RWPE2 (cell line): ENCODE measurements at regions not wholly inside any gene's neighbourhood (a gene's known extent, or its start where the extent isn't known, plus 50 kb on each side); places are given as distances from the start of the nearest gene placed in this dataset.

Source experiments
- ATAC-seq: fragments of 200-7000 bp; cut with Tn5 transposase; 3 replicates; pipeline ENCODE4 v1.9.1; 2021; ENCODE audit warnings: low read depth
- DNase-seq: peaks from one replicate; pipeline ENCODE4 v3.0.0-alpha.2; 2020; ENCODE audit warnings: low spot score
- H3K27ac ChIP-seq: fragments of 450-650 bp; 2 replicates; pipeline ENCODE4 v1.5.1; 2017; ENCODE audit warnings: mild to moderate bottlenecking; ENCODE audit not compliant: poor library complexity, severe bottlenecking
- H3K27me3 ChIP-seq: fragments of 250-450 bp; sonication (Bioruptor Pico); 2 replicates; pipeline ENCODE4 v1.5.1; 2021; ENCODE audit warnings: mild to moderate bottlenecking, moderate library complexity; ENCODE audit not compliant: insufficient read depth, poor library complexity, severe bottlenecking
- H3K36me3 ChIP-seq: fragments of 250-450 bp; sonication (Bioruptor Pico); 2 replicates; pipeline ENCODE4 v1.5.1; 2020; ENCODE audit warnings: low read depth, mild to moderate bottlenecking, moderate library complexity
- H3K4me1 ChIP-seq: fragments of 250-450 bp; sonication (Bioruptor Pico); 2 replicates; pipeline ENCODE4 v1.5.1; 2021; ENCODE audit warnings: mild to moderate bottlenecking, moderate library complexity; ENCODE audit not compliant: insufficient read depth, poor library complexity, severe bottlenecking
- H3K4me3 ChIP-seq: fragments of 250-450 bp; sonication (Bioruptor Pico); 2 replicates; pipeline ENCODE4 v1.5.1; 2021; ENCODE audit warnings: mild to moderate bottlenecking, moderate library complexity; ENCODE audit not compliant: severe bottlenecking
- H3K9me3 ChIP-seq: fragments of 250-450 bp; sonication (Bioruptor Pico); 2 replicates; pipeline ENCODE4 v1.5.1; 2021; ENCODE audit warnings: mild to moderate bottlenecking, moderate library complexity; ENCODE audit not compliant: severe bottlenecking
- CTCF ChIP-seq: fragments of 450-650 bp; IDR thresholded peaks from one replicate; pipeline ENCODE4 v1.5.1; 2017; ENCODE audit warnings: mild to moderate bottlenecking, moderate library complexity; ENCODE audit not compliant: poor library complexity, severe bottlenecking

GRCh38 chr2:198309673-198310280 is 505.4 kb downstream of the PLCL1 start:
- peaks cover 3% of the 10 kb centered on the region for H3K9me3 ChIP-seq
- no peaks in the 10 kb centered on the region for H3K27me3 ChIP-seq
- peak; percentile 50; the same call in 2 of the 3 replicates for ATAC-seq
- H3K27ac ChIP-seq, result no peak overlapping the region
- no peaks in the 10 kb centered on the region for H3K36me3 ChIP-seq
- no peaks in the 10 kb centered on the region for H3K4me1 ChIP-seq
- no peak for DNase-seq
- peak; percentile 96 for TF ChIP-seq CTCF
- H3K4me3 ChIP-seq, result no peak overlapping the region

GRCh38 chr2:198309081-198309480 is 504.7 kb downstream of the PLCL1 start:
- H3K27ac ChIP-seq, result no peak overlapping the region
- H3K9me3 ChIP-seq, result peaks cover 3% of the 10 kb centered on the region
- H3K4me1 ChIP-seq, result no peaks in the 10 kb centered on the region
- no peaks in the 10 kb centered on the region for H3K27me3 ChIP-seq
- no peak for TF ChIP-seq CTCF
- no peak overlapping the region for H3K4me3 ChIP-seq
- no peaks in the 10 kb centered on the region for H3K36me3 ChIP-seq
- ATAC-seq (no peak), DNase-seq (no peak)

GRCh38 chr2:198308368-198308767 is 504.0 kb downstream of the PLCL1 start:
- ATAC-seq (no peak), DNase-seq (no peak)
- no peak overlapping the region for H3K27ac ChIP-seq
- peaks cover 3% of the 10 kb centered on the region for H3K9me3 ChIP-seq
- H3K4me3 ChIP-seq, result no peak overlapping the region
- H3K27me3 ChIP-seq, result no peaks in the 10 kb centered on the region
- TF ChIP-seq CTCF, result no peak
- H3K36me3 ChIP-seq, result no peaks in the 10 kb centered on the region
- no peaks in the 10 kb centered on the region for H3K4me1 ChIP-seq

GRCh38 chr2:198307093-198307492 is 502.7 kb downstream of the PLCL1 start:
- no peak for TF ChIP-seq CTCF
- DNase-seq (no peak), ATAC-seq (no peak)
- no peaks in the 10 kb centered on the region for H3K27me3 ChIP-seq
- H3K4me3 ChIP-seq, result no peak overlapping the region
- H3K36me3 ChIP-seq, result no peaks in the 10 kb centered on the region
- H3K9me3 ChIP-seq, result peaks cover 3% of the 10 kb centered on the region
- no peak overlapping the region for H3K27ac ChIP-seq
- H3K4me1 ChIP-seq, result no peaks in the 10 kb centered on the region

- ATAC-seq (no peak), DNase-seq (no peak)
- TF ChIP-seq CTCF, result no peak
- H3K9me3 ChIP-seq, result peaks cover 3% of the 10 kb centered on the region
- no peaks in the 10 kb centered on the region for H3K27me3 ChIP-seq
- no peaks in the 10 kb centered on the region for H3K4me1 ChIP-seq
- H3K27ac ChIP-seq, result no peak overlapping the region
- no peaks in the 10 kb centered on the region for H3K36me3 ChIP-seq
- H3K4me3 ChIP-seq, result no peak overlapping the region
These were observed 500.5 kb downstream of the PLCL1 start for GRCh38 chr2:198304859-198305258.
